Sigmoid colon (tissue), 6 donors: ENCODE measurements at regions not wholly inside any gene's neighbourhood (a gene's known extent, or its start where the extent isn't known, plus 50 kb on each side); places are given as distances from the start of the nearest gene placed in this dataset.

ENCODE experiments used
- DNase-seq: peaks from one replicate; pipeline ENCODE4 v3.0.0-alpha.2; 2019
- H3K27ac ChIP-seq, 4 donors: fragments of 200-600 bp; sonication (generic); one replicate each; pipeline ENCODE4 v1.5.1; 2016 to 2019; ENCODE audit warnings: mild to moderate bottlenecking in 1 of 4
- H3K27me3 ChIP-seq, 3 donors: fragments of 200-600 bp; sonication (generic); one replicate each; pipeline ENCODE4 v1.5.1; 2019; ENCODE audit warnings: mild to moderate bottlenecking in 1 of 3
- H3K36me3 ChIP-seq, 4 donors: fragments of 200-600 bp; sonication (generic); one replicate each; pipeline ENCODE4 v1.5.1; 2016 to 2019
- H3K4me1 ChIP-seq, 4 donors: fragments of 200-600 bp; sonication (generic); one replicate each; pipeline ENCODE4 v1.5.1; 2017 to 2019
- H3K4me3 ChIP-seq, 4 donors: fragments of 200-600 bp; sonication (generic); one replicate each; pipeline ENCODE4 v1.5.1; 2017 to 2019; ENCODE audit warnings: mild to moderate bottlenecking in 2 of 4, moderate library complexity in 1 of 4
- H3K9me3 ChIP-seq, 4 donors: fragments of 200-600 bp in 3 of 4; sonication (generic) in 3 of 4; one replicate each; pipeline versions ENCODE4 v1.5.1 to v1.6.1; 2013 to 2019
- EP300 ChIP-seq, 4 donors: sonication (generic); formaldehyde crosslinking; IDR thresholded peaks; one replicate each; pipeline ENCODE4 v1.6.1; 2017; ENCODE audit warnings: antibody characterized with exemption in 4 of 4
- POLR2A ChIP-seq, 2 donors: fragments of 450-650 bp; IDR thresholded peaks; one replicate each; pipeline ENCODE4 v1.6.1; 2016; ENCODE audit warnings: antibody characterized with exemption in 2 of 2, mild to moderate bottlenecking in 2 of 2, moderate library complexity in 2 of 2
- POLR2AphosphoS5 ChIP-seq, 4 donors: sonication (generic); formaldehyde crosslinking; IDR thresholded peaks; one replicate each; pipeline ENCODE4 v1.6.1; 2017; ENCODE audit warnings: antibody characterized with exemption in 4 of 4
- WGBS, 2 donors: extraction: QIAGEN DNeasy Blood & Tissue Kit; methylation state at CpG; one replicate each; pipeline ENCODE4 v1.1.7; 2013; 5-methylcytosine and 5-hydroxymethylcytosine counted together
- intact Hi-C: fragments of 100-400 bp; cut with DNase I; formaldehyde crosslinking; loops from one replicate; pipeline ENCODE4 v1.15.1; 2023
- TF ChIP-seq, protein P1 (sequence below), 4 experiments: fragments of 450-650 bp in 3 of 4; fragments of 200-600 bp in 1 of 4; IDR thresholded peaks; one replicate each; pipeline ENCODE4 v1.5.1; 2016 to 2019; ENCODE audit warnings: antibody characterized with exemption in 4 of 4, mild to moderate bottlenecking in 3 of 4, moderate library complexity in 2 of 4
- donor health status: healthy with polysubstance abuse.
- donor health status: healthy.

DNA sequence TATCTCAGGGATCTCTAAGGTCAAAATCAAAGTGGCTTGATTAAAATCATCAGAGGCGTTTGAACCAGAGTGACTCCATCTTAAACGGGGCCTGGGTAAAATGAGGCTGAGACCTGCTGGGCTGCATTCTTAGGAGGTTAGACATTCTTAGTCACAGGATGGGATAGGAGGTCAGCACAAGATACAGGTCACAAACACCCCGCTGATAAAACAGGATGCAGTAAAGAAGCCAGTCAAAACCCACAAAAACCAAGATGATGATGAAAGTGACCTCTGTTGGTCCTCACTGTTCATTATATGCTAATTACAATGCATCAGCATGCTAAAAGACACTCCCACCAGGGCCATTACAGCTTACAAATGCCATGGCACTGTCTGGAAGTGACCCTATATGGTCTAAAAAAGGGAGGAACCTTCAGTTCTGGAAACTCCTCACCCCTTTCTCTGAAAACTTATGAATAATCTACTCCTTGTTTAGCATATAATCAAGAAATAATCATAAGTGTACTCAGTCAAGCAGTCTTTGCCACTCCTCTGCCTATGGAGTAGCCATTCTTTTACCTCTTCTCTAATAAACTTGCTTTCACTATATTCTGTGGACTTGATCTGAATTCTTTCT, 143.3 kb upstream of the SLCO3A1 start:
- intact Hi-C loops: no loop called here
- H3K36me3 ChIP-seq: no peaks in the 10 kb centered on the region
- no peak overlapping the region for H3K27ac ChIP-seq
- TF ChIP-seq POLR2AphosphoS5 (IDR thresholded peaks at IDR 0.05) (no peak), EP300 (IDR thresholded peaks at IDR 0.05) (no peak), POLR2A (IDR thresholded peaks at IDR 0.05) (no peak)
- TF ChIP-seq, protein P1, sequence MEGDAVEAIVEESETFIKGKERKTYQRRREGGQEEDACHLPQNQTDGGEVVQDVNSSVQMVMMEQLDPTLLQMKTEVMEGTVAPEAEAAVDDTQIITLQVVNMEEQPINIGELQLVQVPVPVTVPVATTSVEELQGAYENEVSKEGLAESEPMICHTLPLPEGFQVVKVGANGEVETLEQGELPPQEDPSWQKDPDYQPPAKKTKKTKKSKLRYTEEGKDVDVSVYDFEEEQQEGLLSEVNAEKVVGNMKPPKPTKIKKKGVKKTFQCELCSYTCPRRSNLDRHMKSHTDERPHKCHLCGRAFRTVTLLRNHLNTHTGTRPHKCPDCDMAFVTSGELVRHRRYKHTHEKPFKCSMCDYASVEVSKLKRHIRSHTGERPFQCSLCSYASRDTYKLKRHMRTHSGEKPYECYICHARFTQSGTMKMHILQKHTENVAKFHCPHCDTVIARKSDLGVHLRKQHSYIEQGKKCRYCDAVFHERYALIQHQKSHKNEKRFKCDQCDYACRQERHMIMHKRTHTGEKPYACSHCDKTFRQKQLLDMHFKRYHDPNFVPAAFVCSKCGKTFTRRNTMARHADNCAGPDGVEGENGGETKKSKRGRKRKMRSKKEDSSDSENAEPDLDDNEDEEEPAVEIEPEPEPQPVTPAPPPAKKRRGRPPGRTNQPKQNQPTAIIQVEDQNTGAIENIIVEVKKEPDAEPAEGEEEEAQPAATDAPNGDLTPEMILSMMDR (IDR thresholded peaks at IDR 0.05): no peak
- WGBS, 2 donors: 78 to 85% methylated on average over 3 of the region's 3 CpGs
- H3K4me1 ChIP-seq: no peaks in the 10 kb centered on the region
- H3K27me3 ChIP-seq: no peaks in the 10 kb centered on the region
- DNase-seq: no peak
- no peaks in the 10 kb centered on the region for H3K9me3 ChIP-seq
- H3K4me3 ChIP-seq: no peak overlapping the region

DNA sequence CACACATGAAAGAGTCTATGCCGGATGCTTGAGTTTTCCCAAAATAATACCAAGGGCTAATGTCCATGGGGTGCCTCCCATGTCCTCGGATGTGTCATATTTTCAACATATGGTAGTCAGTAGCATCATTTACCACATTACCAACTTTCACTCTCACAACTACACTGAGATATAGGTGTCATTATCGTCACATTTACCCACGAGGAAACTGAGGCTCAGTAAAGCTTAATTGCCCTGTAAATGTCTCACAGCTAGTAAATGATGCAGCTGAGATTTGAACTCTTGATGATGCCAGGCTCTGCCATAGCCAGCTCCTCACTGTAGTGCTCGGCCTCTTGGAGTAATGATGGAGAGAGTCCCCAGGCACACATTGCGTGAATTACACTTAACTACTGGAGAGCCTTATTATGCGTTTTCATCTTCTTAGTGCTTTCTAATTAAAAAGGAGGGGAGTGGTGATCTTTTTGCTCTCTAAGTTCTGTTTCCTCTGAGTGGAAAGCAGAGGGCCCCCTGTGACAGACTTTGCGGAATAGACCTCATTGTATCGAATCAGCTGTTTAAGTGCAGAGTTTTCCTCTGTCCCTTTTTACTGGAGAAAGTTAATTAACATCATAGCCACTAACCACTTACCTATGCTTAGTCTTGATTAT, 142.0 kb upstream of the SLCO3A1 start:
- TF ChIP-seq POLR2A (IDR thresholded peaks at IDR 0.05) (no peak), EP300 (IDR thresholded peaks at IDR 0.05) (no peak), POLR2AphosphoS5 (IDR thresholded peaks at IDR 0.05) (no peak)
- TF ChIP-seq, protein P1 (IDR thresholded peaks at IDR 0.05): no peak
- Histone ChIP-seq H3K4me1 (no peaks in the 10 kb centered on the region), H3K27me3 (no peaks in the 10 kb centered on the region), H3K27ac (no peak overlapping the region), H3K4me3 (no peak overlapping the region), H3K9me3 (no peaks in the 10 kb centered on the region), H3K36me3 (no peaks in the 10 kb centered on the region)
- intact Hi-C loops: no loop called here
- WGBS, 2 donors: 84 to 87% methylated on average over 9 of the region's 9 CpGs
- no peak for DNase-seq

DNA sequence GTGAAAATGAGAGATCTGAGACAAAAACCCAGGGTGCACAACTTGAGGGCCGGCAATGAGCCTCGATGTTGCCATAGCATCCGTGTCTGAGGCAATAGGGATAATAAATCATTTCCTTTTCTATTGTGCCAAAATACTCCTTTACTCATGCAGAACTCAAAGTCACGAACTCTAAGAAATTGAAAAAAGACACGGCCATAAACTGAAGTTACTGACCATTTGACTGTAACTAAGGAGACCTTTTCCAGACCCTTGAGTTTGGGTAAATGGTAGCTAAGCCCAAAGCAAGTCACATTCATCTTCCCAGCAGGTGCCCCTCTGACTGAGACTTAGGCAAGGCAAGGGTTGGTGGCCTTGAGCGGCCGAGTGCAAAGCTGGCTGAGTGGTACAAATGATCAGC, 141.2 kb upstream of the SLCO3A1 start:
- WGBS, 2 donors: 81 to 85% methylated on average over 7 of the region's 7 CpGs
- Histone ChIP-seq H3K36me3 (no peaks in the 10 kb centered on the region), H3K4me1 (no peaks in the 10 kb centered on the region), H3K27ac (no peak overlapping the region), H3K27me3 (no peaks in the 10 kb centered on the region), H3K4me3 (no peak overlapping the region), H3K9me3 (no peaks in the 10 kb centered on the region)
- TF ChIP-seq, protein P1 (IDR thresholded peaks at IDR 0.05): no peak
- TF ChIP-seq EP300 (IDR thresholded peaks at IDR 0.05) (no peak), POLR2AphosphoS5 (IDR thresholded peaks at IDR 0.05) (no peak), POLR2A (IDR thresholded peaks at IDR 0.05) (no peak)
- DNase-seq: no peak
- intact Hi-C loops: no loop called here

DNA sequence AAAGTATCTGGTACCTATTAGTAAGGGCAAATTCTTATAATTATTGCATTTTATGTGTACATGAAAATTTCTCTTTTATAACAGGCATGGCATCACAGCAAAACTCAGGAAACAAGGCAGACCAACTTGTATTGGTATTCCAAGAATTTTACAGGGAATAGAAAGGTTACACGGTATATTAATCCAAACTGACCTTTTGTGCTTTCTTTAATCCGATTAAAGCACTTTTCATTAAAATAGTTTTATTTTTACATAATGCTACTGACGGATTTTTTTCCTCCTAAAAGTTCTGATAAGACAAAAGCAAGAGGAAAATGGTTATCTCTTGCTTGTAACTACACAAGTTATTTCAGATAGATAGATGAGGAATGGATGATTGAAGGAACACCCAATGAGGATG, 137.0 kb upstream of the SLCO3A1 start:
- H3K9me3 ChIP-seq: no peaks in the 10 kb centered on the region
- no peak overlapping the region for H3K4me3 ChIP-seq
- no peak for DNase-seq
- H3K36me3 ChIP-seq: no peaks in the 10 kb centered on the region
- TF ChIP-seq POLR2A (IDR thresholded peaks at IDR 0.05): no peak
- TF ChIP-seq, protein P1 (IDR thresholded peaks at IDR 0.05): no peak
- TF ChIP-seq EP300 (IDR thresholded peaks at IDR 0.05): no peak
- no peak for TF ChIP-seq POLR2AphosphoS5 (IDR thresholded peaks at IDR 0.05)
- H3K4me1 ChIP-seq: no peaks in the 10 kb centered on the region
- intact Hi-C loops: no loop called here
- no peak overlapping the region for H3K27ac ChIP-seq
- no peaks in the 10 kb centered on the region for H3K27me3 ChIP-seq
- 79 to 82% methylated on average over 3 of the region's 3 CpGs for WGBS, 2 donors
